ENCODE measurements at regions not wholly inside any gene's neighbourhood (a gene's known extent, or its start where the extent isn't known, plus 50 kb on each side); places are given as distances from the start of the nearest gene placed in this dataset.
"Not testable (repeated sequence)": the region's sequence is repeated elsewhere in the genome, so short reads cannot be mapped to it uniquely, and the experiment has no call there.

DNA sequence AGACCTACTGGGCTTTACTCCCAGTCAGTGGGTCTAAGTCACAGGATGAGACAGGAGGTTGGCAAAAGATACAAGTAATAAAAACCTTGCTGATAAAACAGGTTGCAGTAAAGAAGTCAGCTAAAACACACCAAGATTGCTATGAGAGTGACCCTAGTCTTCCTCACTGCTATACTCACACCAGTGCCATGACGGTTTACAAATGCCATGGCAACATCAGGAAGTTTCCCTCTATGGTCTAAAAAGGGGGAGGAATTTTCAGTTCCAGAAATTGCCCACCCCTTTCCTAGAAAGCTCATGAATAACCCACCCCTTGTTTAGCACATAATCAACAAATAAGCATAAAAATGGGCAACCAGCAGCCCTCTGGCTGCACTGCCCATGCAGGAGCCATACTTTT, 966.7 kb upstream of the ROBO1 start:
- no peak overlapping the region for H3K4me3 ChIP-seq
- no peaks in the 10 kb centered on the region for H3K27me3 ChIP-seq
- H3K27ac ChIP-seq: peak overlapping the region in 3 of 4 donors; percentile 11 to 83 (median 44)
- H3K4me1 ChIP-seq: peaks cover 0 to 8% (median 0%) of the 10 kb centered on the region in 4 donors
- H3K9me3 ChIP-seq: no peaks in the 10 kb centered on the region
- H3K36me3 ChIP-seq: no peaks in the 10 kb centered on the region
- no peak for DNase-seq
- TF ChIP-seq, protein P1, sequence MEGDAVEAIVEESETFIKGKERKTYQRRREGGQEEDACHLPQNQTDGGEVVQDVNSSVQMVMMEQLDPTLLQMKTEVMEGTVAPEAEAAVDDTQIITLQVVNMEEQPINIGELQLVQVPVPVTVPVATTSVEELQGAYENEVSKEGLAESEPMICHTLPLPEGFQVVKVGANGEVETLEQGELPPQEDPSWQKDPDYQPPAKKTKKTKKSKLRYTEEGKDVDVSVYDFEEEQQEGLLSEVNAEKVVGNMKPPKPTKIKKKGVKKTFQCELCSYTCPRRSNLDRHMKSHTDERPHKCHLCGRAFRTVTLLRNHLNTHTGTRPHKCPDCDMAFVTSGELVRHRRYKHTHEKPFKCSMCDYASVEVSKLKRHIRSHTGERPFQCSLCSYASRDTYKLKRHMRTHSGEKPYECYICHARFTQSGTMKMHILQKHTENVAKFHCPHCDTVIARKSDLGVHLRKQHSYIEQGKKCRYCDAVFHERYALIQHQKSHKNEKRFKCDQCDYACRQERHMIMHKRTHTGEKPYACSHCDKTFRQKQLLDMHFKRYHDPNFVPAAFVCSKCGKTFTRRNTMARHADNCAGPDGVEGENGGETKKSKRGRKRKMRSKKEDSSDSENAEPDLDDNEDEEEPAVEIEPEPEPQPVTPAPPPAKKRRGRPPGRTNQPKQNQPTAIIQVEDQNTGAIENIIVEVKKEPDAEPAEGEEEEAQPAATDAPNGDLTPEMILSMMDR (IDR thresholded peaks at IDR 0.05): no peak
- no peak for TF ChIP-seq POLR2A (IDR thresholded peaks at IDR 0.05)

DNA sequence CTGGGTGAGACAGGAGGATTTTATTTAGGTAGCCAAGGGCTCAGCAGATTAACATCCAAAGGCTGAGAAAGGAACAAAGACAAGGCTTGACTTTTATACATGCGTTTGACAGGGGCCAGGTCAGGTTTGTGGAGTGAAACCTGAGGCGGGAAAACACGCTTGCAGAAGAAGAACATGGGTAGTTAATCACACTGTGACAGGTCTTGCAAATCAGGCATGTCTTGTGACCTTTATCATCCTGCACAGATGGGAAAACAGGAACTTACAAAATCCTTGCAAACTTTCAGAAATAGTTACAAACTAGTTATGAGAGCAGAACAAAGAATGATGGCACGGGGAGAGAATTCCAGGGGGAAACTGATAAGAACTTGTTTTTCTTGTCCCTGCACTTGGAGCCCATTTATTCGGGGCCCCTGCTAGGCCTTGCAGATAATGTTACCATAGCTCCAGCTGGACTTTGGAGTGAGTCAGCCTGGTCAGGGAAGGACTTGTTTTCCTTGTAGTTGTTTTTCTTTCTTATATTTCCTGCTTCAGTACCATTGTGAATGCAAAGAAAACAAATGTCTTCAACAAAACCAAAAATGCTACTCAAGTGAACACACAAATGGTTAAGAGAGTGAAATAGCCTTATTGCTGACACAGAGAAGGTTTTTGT, 965.9 kb upstream of the ROBO1 start:
- Histone ChIP-seq H3K36me3 (no peaks in the 10 kb centered on the region), H3K9me3 (no peaks in the 10 kb centered on the region), H3K27ac (peak overlapping the region in 3 of 4 donors; percentile 11 to 83 (median 44)), H3K4me3 (no peak overlapping the region), H3K27me3 (no peaks in the 10 kb centered on the region), H3K4me1 (peaks cover 0 to 8% (median 0%) of the 10 kb centered on the region in 4 donors)
- TF ChIP-seq, protein P1 (IDR thresholded peaks at IDR 0.05): no peak
- no peak for TF ChIP-seq POLR2A (IDR thresholded peaks at IDR 0.05)
- DNase-seq: peak in 1 of 3 donors; percentile 76

DNA sequence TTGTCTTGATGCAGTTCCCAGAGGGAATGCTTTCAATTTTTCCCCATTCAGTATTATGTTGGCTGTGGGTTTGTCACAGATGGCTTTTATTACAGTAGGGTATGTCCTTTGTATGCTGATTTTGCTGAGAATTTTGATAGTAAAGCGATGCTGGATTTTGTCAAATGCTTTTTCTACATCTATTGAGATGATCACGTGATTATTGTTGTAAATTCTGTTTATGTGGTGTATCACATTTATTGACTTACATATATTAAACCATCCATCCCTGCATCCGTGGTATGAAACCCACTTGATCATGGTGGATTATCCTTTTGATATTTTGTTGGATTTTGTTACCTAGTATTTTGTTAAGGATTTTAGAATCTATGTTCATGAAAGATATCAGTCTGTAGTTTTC, 959.8 kb upstream of the ROBO1 start:
- H3K4me3 ChIP-seq, H3K36me3 ChIP-seq, H3K9me3 ChIP-seq, DNase-seq, H3K27me3 ChIP-seq, H3K4me1 ChIP-seq, H3K27ac ChIP-seq: not testable (repeated sequence)

DNA sequence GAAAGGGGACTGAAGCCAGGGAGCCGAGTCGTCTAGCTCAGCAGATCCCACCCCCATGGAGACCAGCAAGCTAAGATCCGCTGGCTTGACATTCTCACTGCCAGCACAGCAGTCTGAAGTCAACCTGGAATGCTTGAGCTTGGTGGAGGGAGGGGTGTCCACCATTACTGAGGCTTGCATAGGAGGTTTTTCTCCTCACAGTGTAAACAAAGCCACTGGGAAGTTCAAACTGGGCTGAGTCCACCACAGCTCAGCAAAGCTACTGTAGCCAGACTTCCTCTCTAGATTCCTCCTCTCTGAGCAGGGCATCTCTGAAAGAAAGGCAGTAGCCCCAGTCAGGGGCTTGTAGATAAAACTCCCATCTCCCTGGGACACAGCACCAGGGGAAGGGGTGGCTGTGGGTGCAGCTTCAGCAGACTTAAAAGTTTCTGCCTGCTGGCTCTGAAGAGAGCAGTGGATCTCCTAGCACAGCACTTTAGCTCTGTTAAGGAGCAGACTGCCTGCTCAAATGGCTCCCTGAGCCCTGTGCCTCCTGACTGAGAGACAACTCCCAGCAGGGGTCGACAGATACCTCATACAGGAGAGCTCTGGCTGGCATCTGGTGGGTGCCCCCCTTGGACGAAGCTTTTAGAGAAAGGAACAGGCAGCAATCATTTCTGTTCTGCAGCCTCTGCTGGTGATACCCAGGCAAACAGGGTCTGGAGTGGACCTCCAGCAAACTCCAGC, 942.0 kb upstream of the ROBO1 start:
- H3K27ac ChIP-seq, H3K4me1 ChIP-seq, H3K36me3 ChIP-seq, H3K9me3 ChIP-seq, DNase-seq, H3K27me3 ChIP-seq, H3K4me3 ChIP-seq: not testable (repeated sequence)

DNA sequence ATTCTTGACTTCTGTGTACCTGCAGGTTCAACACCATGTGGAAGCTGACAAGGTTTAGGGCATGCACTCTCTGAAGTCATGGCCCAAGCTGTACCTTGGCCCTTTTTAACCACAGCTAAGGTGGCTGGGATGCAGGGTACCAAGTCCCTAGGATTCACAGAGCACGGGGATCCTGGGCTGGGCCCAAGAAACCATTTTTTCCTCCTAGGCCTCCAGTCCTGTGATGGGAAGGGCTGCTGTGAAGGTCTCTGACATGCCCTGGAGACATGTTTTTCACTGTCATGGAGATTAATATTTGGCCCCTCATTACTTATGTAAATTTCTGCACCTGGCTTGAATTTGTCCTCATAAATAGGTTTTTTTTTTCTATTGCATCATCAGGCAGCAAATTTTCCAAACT, 937.5 kb upstream of the ROBO1 start:
- Histone ChIP-seq H3K27ac (no peak overlapping the region), H3K4me3 (no peak overlapping the region)
- TF ChIP-seq, protein P1 (IDR thresholded peaks at IDR 0.05): no peak
- TF ChIP-seq POLR2A (IDR thresholded peaks at IDR 0.05): no peak

DNA sequence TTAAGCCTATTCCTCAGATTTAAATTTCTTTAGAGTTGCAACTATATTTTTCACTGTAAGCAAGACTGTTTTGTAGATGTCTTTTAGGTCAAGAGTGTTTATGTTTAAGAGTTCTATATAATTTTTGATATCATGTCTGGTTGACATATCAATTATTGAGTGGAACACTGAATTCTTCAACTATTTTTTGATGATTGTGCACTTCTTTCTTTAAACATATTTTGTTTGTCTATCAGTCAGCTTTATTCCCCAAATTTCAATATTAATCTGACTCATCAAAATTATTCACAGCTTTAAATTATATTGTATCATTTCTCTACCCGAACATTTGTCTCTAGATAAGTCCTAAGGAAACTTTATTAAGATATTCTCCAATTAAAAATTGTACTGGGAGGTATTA, 933.6 kb upstream of the ROBO1 start:
- no peak overlapping the region for H3K4me3 ChIP-seq
- no peak overlapping the region for H3K27ac ChIP-seq
- no peaks in the 10 kb centered on the region for H3K36me3 ChIP-seq
- TF ChIP-seq, protein P1 (IDR thresholded peaks at IDR 0.05): no peak
- no peak for TF ChIP-seq POLR2A (IDR thresholded peaks at IDR 0.05)
- no peaks in the 10 kb centered on the region for H3K4me1 ChIP-seq
- DNase-seq: no peak
- H3K9me3 ChIP-seq: peaks cover 0 to 9% (median 0%) of the 10 kb centered on the region in 4 donors
- H3K27me3 ChIP-seq: no peaks in the 10 kb centered on the region

More for the DNA sequence above, 937.5 kb upstream of the ROBO1 start:
- DNase-seq: no peak
- Histone ChIP-seq H3K27me3 (no peaks in the 10 kb centered on the region), H3K9me3 (peaks cover 0 to 9% (median 0%) of the 10 kb centered on the region in 4 donors), H3K4me1 (no peaks in the 10 kb centered on the region), H3K36me3 (no peaks in the 10 kb centered on the region)

All from Peyer's patch (tissue), 4 donors.